ENCODE measurements at regions not wholly inside any gene's neighbourhood (a gene's known extent, or its start where the extent isn't known, plus 50 kb on each side); places are given as distances from the start of the nearest gene placed in this dataset.

DNA sequence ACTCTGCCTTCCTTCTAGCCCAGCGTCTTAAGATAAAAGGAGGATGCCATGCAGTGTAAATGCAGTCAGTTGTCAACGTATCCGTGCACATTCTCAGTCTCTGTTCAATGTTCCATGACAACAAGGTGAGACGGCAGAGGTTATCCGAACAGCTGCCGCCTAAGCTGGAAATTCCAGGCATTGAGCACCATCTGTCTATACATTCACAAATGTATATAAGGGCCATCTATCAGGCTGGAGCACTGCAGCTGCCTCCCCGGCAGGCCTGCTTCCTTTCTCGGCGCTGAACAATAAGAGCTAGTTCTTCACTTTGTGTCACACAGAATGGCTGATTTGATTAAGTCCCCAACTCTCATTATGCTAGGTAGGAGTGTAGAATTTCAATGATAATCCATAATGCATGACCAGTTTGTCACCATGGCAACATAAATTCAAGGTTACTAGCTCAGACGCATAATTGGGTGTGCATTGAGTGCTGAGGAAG lies 282.2 kb upstream of the SOX11 start:
- no peak for DNase-seq (ENCODE audit: low spot score)

GRCh38 chr2:5410991-5411700 lies 281.0 kb upstream of the SOX11 start:
- DNase-seq (ENCODE audit: low spot score) = no peak

DNA sequence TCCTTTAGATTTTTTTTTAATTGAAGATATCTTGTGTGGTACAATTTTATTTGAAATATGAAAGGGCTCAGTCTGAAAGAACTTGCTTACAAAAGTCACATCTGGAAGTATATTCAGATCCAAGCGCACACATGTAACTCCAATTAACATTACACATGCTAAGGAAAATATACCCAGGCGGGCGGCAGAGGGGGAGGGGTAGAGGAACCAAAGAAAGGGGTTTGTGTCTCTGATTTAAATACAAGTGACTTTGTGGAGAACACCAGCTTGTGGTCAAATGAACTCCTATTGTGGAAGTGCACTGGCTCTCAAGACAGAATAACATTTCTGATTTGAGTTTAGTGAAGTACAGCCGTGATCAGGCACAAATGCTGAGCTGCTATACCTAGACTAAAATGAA lies 280.2 kb upstream of the SOX11 start:
- DNase-seq (ENCODE audit: low spot score) = no peak

DNA sequence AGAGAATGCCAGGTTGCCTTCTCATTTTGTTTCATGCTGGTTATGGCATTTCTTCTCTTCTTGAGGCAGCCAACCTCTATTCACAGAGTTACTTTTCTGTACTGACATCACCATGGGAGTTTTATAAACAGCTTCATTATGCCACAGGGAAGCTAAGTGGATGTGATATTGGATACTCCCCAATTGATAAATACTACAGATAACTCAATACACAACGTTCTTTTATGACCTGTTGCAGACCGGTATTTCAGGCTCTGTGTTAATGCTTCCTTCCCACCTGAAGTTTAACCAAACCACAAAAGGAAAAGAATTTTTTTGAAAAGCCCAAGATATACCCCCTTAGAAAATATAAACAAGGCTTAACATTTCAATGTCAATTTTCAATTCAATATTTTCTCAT lies 258.3 kb upstream of the SOX11 start:
- DNase-seq (ENCODE audit: low spot score) = no peak

GRCh38 chr2:5437375-5437774 lies 254.8 kb upstream of the SOX11 start:
- DNase-seq (ENCODE audit: low spot score) = no peak

DNA sequence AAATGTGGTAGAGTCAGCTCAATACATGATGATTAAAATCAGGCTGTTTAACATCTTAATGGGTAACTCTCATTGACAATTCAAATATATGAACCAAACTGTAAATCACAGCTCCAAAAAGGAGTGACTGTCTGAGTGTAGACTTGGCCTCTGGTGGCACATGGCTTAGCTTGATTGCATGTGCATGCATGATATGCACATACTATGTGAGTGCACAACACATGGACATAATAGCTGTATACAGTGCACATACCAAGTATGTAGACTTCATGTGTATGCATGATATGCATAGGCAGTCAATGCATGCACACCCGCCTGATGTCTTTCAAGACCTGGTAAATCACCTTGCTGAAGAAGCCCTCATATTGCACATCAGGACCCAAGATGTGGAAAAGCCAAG lies 252.0 kb upstream of the SOX11 start:
- DNase-seq (ENCODE audit: low spot score) = no peak

DNA sequence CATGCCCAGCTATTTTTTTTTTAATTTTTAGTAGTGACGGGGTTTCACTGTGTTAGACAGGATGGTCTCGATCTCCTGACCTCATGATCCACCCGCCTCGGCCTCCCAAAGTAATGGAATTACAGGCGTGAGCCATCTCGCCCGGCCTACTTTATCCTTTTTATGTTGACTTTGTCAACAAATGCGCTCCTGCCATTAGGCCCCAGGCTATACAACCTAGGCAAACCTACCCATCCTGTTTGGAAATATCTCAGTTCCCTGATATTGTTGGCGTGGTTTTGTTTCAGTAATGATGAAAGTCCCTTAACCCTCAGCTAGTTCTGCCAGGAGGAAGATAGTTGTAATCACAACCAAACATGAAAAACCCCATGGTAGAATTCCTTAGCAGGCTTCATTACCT lies 249.4 kb upstream of the SOX11 start:
- no peak for DNase-seq (ENCODE audit: low spot score)

- DNase-seq (ENCODE audit: low spot score) = no peak
Observed at GRCh38 chr2:5444168-5444567, 248.0 kb upstream of the SOX11 start.

DNA sequence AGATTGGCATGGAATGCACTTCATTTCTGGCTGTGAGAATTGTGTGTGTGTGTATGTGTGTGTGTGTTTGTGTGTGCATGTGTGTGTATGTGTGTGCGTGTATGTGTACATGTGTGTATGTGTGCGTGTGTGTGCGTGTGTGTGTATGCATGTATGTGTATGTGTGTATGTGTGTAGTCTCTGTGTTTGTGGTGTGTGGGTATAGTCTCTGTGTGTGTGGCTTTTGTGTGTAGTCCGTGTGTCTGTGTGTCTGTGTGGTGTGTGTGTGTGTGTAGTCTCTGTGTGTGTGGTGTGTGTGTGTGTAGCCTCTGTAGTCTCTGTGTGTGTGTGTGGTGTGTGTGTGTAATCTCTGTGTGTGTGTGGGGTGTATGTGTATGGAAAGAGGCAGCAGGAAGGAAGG lies 247.3 kb upstream of the SOX11 start:
- no peak for DNase-seq (ENCODE audit: low spot score)

DNA sequence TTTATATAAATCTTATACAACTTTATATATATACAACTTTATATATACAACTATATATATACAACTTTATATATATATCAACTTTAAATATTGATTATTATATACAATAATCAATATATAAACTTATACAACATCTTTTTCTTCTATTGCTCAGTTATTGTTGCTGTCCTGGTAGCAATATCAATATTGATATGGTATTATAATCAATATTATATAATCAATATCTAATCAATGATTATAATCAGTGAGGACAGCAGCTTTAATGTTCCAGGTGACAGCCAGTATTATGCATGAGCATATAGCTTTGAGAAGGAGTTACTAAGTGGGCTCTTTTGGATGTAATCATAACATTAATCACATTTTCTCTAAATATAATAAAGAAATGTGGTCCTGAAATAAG lies 242.3 kb upstream of the SOX11 start:
- no peak for DNase-seq (ENCODE audit: low spot score)

DNA sequence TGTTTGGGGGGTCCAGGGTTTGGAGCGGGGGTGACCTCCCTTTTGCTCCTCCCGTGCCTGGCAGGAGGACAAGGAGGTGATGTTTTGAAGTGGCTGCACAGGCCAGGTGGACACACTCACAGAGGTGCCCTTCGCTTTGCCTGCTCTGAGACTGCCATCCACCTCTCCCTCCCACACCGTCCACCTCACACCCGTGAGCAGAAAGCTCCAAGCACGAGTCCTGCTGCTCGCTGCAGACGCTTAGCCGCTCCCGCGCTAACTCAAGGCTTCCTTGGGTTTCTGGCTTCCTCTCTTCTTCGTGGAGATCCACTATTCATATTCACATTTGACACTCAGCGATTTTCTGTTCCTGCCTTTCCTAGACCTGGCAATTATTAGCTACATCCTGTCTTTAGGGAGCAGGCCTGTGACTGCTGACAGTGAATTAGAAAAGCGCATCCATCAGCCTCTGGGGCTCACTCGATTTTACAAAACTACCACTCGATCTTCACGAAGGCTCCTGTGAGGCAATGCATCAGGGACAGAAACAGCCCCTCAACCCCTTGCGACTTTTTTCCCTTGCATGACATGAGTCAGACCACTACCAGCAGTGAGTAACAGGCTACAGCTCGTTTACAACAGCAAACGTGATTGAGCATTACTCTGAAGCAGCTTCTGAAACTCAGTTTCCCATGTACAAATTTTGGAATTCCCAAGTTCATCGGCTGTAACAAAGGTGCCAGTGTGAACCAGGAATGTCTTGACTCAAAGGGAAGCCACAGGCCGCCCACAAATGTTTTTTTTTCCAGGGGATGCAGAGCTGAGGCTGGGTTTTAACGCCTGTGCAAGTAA lies 238.7 kb upstream of the SOX11 start:
- no peak for DNase-seq (ENCODE audit: low spot score)

GRCh38 chr2:5454051-5454390 lies 238.2 kb upstream of the SOX11 start:
- no peak for DNase-seq (ENCODE audit: low spot score)

DNA sequence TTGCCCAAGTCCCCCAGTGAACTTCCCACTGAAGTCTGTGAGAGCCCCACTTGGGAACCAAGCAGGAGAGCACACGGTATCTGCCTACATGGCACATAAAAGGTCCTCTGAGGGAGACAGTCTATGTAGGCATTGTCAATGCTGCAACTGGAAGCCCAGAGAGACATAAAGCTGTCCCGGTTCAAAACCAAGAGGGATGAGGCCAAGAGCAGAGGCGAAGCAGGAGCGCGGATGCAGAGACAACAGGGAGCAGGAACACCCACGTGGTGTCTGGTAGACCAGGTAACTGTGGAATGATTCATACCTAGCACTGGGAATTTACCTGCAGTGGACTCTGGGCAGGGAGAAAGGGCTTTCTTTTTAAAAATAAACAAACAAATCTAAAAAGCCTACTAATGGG lies 233.1 kb upstream of the SOX11 start:
- no peak for DNase-seq (ENCODE audit: low spot score)

DNA sequence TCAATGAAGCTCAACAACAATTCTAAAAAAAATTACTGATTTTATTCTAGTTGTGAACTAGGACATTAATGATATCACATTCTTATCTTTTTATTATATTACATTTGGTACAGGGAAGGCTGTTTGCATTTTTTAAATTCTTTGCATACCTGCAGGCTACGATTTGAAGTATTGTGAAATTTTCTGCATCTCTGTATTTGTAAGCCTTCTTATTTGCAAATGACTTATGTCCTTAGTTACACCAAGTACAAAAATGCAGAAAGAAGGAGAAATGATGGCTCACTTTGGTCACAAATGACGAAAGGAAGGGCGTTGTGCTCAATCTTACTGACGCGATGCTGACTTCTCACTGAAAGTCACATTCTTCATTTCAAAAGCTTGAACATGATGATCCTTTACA lies 227.5 kb upstream of the SOX11 start:
- no peak for DNase-seq (ENCODE audit: low spot score)

DNA sequence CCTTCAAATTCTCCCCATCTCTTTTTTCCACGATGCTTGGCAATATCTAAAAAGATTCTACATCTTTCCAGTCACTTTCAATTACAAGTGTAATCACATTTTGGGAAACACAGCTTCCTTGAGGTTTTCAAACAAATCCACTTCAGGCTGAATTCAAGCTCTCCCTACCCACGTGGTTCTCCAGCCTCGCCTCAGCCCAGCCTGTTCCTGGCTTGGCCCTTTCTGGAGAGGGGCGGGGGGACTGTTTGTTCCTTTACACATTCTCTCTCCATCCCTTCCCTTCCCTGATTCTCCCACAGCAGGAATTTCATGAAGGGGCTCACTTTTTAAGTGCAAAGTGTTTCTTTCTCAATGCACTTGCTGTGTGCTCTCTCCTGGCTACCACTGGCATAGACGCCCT lies 226.3 kb upstream of the SOX11 start:
- DNase-seq (ENCODE audit: low spot score) = no peak

GRCh38 chr2:5467178-5467905 lies 224.8 kb upstream of the SOX11 start:
- DNase-seq (ENCODE audit: low spot score) = no peak

DNA sequence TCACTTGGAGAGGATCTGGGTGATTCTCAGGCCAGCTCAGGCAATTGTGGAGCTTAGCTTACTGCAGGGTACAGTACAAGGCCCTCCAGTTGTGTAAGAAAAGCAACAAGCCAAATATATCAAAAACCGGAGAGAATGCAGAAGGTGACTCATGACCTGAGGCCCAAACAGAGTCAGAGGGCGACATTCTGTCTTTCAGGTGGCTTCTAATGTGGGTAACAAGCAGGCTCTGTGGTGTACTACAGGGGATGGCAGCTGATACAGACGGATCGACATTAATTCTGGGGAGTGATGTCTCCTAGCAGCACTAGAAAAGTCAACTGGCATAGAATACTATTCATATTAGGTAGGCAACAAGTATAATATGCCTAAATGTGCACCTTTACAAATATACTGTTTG lies 219.5 kb upstream of the SOX11 start:
- DNase-seq (ENCODE audit: low spot score) = no peak

DNA sequence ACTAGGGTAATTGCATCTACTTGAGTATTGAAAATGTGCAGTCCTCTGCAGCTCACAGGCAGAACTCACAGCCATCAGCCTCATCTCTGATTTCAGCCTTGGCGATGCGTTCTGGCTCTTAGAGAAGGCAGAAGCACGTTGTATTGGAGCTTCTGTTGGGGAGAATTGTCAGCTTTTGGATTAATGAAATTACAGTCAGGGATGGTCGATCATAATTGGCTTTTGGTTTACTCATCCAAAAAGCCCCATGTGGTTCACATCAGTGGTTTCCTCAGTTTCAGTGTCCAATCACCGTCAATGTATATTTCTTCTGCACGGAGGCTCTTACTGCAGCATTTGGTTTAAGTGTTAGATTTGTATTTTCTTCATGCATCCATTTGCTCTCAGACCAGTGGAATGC lies 218.5 kb upstream of the SOX11 start:
- DNase-seq (ENCODE audit: low spot score) = no peak

GRCh38 chr2:5474716-5475115 lies 217.5 kb upstream of the SOX11 start:
- no peak for DNase-seq (ENCODE audit: low spot score)

DNA sequence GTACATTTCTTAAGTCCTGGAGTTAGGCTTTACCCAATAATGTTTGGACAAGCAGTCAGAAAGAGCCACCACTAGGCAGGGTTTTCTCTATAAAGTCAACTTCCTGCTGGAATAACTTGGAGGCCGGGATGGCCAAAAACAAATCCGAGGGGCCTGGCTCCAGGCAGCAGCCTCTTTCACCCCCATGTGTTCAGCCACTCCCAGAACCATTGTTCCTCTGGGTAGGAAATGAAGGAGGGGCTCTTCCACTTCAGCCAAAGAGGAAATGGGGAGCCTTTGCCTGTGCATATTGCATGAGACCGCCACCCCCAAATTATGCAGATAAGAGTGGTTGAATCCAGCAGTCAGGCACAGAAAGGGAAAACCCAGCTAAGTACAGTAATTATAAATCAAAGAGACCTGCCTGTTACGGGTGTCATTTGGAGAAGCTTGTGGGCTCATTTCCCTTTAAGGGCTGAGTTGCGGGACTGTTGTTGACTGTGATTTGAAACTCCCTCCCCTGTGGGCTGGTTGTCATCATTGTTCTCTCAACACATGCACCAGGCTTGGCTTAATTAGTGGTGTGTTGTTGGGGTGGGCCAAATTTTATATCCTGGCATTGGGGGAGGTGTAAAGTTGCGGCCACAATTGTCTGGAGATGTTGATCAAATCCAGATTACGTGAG lies 212.8 kb upstream of the SOX11 start:
- DNase-seq (ENCODE audit: low spot score) = no peak

GRCh38 chr2:5482929-5483331 lies 209.3 kb upstream of the SOX11 start:
- DNase-seq (ENCODE audit: low spot score) = no peak

DNA sequence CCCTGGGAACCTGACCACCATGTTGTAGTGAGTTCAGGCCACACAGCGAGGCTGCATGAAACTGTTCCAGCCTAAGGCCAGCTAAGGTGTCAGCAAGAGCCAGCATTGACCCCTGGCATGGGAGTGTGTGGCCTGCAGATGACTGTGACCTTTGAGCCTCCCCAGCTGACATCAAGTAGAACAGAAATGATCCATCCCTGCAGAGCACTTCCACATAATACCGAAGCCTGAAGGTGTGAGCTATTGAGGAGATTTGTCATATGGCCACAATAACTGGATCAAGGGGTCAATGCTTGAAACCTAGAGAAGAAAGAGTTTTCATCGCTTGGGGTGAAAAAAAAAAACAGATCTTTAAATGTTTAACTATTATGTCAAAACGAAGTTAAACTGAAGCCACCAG lies 207.3 kb upstream of the SOX11 start:
- DNase-seq (ENCODE audit: low spot score) = no peak

DNA sequence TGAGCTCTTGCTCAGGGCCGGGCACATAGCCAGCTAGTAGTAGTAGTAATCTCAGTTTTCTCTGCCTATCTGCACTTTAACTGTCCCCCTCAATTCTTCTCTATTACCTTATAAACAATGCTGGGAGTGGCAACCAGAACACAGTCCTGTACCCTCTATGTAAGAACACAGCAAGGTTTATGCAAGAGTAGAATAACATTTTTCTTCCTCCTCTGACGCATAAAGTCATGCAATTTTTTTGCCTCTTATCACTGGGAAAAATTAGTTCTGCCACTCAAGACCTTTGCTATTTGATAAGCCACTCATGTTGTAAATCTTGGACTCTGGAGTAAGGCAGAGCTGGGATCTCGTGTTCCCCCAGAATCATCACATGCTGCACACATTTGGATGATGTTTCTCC lies 200.7 kb upstream of the SOX11 start:
- no peak for DNase-seq (ENCODE audit: low spot score)
